HTR-8/SVneo (cell line): ENCODE measurements at regions not wholly inside any gene's neighbourhood (a gene's known extent, or its start where the extent isn't known, plus 50 kb on each side); places are given as distances from the start of the nearest gene placed in this dataset.

ENCODE experiments used
- DNase-seq: peaks from one replicate; pipeline ENCODE4 v3.0.0; 2011; ENCODE audit warnings: low spot score, mixed read lengths; ENCODE audit not compliant: insufficient read length
- FAIRE-seq: peaks from 2 replicates; lab custom pipeline; 2011; peaks lifted over from hg19 to GRCh38; lab: Jason Lieb, UNC

DNA sequence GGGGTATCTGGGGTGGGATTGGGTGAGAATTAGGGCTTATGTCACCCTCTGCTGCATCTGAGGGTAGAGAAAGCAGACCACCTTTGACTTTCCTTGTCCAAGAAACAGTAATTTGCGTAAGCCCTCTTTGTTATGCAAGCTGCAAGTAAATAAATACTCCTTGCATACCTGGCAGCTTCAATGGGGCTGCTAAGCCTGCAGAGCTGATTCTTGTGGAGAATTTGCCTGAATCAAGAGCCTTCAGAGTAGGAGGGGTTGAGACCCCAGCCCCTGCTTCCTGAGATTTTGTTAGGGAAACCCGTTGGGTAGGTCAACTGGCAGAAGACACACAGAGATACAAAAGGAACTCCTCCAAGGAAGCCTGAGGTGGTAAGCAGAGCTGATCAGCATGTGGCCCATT, 515.1 kb downstream of the DMAC1 start:
- DNase-seq (no peak), FAIRE-seq (no peak)

DNA sequence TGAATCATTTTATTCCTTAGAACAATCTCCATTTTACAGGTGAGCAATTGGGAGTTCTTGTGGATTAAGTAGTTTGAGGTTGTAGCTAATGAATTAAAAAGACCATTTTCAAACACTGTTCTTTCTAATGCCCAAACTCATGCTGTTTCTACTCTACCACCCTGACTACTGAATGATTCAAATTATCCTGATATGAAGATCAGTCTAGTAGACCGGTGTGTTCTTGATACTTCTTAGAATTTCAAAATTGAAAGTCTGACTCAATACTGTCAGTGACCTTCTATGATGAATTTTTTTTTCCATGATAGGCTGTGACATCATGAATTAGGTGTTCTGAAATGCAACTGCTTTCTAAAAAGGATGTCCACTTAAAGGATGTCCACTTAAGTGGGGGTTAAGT, 515.5 kb downstream of the DMAC1 start:
- DNase-seq = no peak
- no peak for FAIRE-seq

DNA sequence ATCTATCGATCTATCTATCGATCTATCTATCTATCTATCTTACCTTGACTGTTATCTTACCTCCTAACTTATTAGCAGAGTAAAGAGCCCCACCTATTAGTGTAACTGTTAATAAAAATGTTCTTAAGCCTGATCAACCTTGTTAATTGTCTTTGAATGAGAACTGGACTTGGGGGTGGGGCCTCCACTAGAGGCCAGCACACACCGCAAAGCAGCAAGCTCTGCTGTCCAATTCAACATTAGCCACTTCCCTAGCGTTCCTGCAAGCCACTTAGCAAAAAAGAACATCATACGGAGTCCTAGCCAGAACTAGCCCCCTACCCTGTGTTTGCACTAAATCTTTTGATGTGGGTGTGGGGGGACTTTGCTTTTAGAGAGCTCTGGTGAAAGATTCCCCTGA, 515.8 kb downstream of the KDM4C start:
- no peak for DNase-seq
- FAIRE-seq = no peak

DNA sequence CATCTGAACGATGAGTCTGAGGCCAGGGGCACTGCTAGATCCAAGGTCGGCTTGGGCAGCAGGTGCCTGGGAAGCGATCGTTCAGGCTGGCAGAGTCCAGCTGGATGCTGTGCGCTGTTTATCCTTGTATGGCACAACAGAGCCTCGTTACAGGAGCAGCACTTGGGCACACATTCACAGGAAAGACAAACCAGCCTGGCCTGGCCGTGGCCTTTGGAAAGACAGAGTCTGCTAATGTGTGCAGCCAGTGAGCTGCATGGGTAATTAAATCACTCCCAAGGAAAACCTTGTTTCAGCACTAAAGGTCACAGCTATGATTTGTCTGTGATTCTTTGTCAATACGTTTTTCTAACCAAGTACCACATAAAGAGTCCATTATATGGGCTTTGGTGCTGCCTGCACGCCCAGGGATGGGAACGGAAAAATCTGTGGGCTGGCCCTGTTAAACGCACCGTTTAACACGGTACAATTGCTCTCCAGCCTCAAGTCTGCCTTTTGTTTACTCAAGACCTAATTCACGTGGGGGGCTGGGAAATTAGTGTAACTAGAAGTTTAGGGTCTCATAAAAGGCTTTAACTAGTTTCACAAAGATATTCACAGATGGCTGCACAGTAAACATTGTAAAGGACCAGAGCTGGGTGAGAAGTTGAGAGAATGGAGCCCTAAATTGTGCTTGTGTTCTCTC, 509.3 kb downstream of the KDM4C start:
- DNase-seq (no peak), FAIRE-seq (no peak)

DNA sequence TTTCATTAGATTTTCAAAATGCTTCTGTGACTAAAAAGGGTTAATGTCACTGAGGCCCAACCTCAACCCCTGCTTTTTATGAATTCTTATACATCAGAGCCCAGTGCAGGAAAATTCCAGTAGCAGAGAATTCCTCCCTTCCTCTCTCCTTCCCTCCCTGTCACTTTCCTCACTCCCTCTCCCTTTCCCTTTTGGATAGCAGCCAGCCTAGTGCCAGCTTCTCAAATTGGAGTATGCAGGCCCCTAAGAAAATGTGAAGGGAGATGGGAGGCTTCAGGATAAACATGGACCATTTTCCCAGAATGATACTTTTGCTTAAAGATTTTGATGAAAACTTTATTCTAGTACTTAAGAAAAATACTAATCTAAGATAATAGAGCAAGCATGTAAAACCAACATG, 507.4 kb downstream of the KDM4C start:
- FAIRE-seq (no peak), DNase-seq (no peak)

DNA sequence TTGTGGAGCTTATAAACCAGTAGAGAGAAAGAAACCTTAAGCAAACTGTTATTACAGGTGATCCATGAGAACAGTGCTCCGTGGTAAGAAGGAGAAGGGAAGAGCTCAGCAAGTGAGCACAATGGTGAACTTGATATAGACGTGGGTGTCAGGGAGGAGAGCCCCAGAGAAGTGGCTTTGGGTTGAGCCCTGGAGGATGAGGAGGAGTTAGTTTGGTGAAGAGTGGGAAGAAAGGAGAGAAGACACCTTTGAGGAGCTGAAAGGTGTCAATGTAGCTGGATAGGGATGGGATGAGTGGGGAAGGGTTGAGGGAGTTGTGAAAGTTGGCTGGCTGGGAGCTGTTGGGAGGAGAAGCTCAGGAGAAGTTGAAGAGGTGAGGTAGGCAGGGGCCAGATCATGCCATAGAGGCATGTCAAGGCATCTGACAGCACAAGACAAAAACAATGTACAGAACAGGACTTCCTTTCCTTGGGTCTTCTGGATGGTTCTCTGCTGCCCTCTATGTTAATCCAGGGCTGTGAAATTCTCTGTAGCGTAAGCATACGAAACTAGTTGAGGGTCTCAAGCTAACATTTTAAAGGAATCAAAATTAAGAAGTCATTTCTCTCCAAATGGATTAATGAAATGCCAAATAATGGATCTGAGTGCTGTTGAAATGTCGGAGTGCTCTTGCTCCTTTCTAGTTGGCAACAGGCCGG, 501.9 kb downstream of the KDM4C start:
- FAIRE-seq (no peak), DNase-seq (no peak)

DNA sequence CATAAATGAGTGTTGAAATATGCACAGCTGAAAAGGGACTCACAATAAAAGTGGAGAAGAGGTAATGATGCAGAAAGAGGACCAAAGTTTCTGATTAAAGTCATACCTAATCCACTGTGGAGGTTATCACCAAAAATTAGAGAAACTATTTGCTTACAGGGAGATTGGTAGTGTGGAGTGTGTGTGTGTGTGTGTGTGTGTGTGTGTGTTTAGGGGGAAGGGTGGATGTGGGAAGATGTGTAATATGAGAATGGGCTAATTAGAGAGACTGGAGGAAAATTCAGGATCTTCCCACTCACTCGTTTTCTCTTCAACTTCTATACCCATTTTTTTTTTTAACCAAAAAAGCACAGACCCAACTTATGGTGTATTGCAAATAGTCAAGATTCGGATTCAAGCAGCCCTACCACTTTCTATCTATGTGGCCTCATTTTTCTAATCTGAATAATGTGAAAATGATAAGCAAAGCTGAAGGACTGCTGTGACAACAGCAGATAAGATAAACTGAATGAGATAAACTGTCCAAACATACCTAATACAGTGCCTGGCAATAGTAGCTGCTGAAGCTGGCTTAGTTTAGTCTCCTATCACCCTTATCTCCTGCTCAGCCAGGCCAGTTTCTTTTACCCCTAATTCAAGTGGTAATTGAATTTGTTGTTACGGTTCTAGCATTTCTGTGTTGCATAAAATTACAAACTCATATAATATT, 501.1 kb downstream of the KDM4C start:
- DNase-seq = no peak
- no peak for FAIRE-seq

DNA sequence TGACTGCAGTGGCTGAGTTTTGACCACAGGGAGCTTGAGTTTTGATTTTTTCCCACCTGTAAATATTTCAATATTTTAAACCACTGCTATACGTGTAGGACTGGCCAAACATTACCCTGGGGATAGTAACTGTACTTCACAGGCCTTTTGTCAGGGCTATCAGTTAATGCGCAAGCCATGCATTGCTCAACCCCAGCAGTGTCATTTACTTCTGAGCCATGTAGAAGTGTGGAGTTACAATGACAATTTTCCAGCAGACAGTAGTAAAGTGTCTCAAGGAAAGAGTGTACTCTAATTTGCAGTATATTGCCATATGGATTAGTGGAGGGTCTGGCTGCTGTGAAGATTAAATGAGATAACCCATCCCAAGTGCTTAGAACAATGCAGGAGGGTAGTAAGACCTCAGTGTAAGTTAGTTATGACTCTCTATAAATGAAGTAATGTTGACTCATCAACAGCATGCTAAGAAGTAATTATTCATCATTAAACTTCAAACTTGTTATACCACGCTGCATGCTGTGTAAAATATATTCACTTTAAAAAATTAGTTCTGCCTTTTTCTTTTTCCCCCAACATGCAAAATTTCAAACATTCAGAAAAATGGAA, 489.2 kb downstream of the KDM4C start:
- FAIRE-seq (no peak), DNase-seq (no peak)

DNA sequence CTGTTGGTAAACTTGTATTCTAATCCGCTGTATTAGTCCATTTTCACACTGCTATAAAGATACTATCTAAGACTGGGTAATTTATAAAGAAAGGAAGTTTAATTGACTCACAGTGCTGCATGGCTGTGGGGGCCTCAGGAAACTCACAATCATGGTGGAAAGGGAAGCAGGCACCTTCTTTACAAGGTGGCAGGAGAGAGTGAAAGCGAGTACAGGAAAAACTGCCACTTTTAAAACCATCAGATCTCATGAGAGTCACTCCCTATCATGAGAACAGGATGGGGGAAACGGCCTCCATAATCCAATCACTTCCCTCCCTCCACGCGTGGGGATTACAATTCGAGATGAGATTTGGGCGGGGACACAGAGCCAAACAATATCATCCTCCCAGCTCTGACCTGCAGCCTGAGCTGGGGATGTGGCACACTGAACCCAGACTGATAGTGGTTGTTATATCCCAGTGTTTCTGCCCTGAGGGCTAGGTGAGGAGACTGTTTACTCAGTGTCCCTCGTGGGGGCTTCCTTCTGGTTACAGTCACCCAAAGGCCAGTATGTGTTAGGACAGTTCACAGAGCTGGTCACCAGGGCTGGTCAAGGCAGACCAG, 488.3 kb downstream of the KDM4C start:
- DNase-seq = no peak
- no peak for FAIRE-seq

DNA sequence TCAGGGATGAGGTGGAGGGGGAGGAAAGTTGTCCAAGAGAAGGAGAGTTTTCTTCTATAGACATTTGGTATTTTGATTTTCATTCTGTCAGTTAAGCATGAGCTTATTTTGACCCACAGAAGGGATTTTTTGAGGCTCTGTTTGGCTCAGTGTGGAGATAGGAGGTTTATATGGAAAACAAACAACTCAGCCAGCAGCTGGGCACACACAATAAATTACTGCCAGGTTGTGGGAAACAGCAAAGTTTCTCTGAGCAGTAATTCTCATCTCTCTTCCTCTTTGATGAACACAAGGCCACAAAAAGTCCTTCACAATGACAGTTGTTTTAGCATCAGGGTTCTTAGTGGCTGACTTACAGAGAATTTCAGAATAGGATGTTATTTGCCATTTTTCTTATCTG, 486.1 kb downstream of the KDM4C start:
- FAIRE-seq = no peak
- no peak for DNase-seq

DNA sequence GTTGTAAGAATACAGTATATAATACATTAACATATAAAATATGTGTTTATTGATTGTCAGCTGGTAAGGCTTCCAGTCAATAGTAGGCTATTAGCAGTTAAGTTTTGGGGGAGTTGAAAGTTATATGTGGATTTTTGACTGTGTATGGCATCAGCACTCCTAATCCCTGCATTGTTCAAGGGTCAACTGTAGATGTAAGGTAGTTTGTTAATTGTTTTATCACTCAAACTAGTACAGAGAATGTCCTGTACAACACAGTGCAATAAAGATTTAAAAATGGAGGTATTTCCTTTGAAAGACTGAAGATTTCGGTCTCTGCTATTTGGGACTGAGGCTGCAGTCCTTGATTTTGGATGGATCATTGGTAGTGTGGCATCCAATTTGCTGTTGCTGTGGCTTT, 484.4 kb downstream of the KDM4C start:
- no peak for DNase-seq
- FAIRE-seq = no peak

DNA sequence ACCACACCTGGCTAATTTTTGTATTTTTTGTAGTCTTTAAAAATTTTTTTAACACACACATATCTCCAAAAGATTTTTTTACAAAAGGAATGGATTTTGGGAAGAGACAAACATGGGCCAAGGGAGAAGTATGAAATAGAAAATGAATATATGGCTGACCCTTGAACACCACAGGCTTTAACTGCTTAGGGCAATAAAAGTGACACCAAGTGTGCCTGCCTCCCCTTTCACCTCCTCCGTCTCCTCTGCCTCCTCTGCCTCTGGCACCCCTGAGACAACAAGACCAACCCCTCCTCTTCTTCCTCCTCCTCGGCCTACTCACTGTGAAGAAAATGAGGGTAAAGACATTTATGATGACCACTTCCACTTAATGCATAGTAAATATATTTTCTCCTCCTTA, 483.9 kb downstream of the KDM4C start:
- DNase-seq = no peak
- FAIRE-seq = no peak

DNA sequence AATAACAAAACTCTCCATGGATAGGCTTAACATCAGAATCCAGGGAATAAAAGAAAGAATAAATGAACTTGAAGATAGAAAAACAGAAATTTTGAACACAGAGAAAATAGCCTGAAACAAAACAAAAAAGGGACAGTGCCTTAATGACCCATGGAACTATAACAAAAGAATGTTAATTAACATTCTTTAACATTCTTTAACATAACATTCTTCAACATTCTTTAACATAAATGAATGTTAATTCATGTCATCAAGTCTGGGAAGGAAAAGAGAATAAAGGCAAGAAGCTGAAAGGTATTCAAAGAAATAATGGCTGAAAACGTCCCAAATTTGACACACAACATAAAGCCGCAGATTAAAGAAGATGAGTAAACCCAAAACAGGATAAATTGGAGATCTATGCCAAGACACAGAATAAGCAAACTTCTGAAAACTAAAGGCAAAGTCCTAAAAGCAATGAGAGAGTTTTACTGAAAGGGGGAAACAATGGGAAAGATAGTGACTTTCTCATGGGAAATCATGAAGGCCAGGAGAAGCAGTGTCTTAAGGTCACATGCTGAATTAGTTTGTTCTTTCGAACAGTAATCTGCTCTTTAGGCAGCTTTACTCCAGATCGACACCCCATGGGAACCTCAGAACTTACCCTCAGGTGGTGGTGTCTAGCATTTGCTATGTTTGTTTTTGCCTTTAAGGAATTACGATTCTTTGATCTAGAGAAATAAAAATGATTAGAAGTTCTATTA, 483.0 kb downstream of the KDM4C start:
- no peak for DNase-seq
- FAIRE-seq = no peak

DNA sequence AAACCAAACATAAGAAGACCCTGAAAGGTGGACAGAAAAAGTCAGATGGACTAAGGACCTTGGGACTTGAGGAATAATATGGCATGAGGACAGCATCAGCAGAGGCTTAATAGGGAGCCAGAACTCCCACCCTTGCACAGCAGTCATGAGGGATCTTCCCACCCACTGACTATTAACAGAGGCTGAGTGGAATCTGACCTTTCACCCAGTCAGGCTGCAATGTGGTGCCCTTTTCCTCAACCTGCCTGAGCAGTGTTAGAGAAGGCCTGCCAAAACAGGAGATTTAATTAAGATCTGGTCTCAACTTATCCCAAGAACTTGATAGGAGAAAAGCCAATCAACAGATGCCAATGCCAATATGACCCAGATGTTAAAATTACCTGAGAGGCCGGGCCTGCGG, 481.9 kb downstream of the KDM4C start:
- no peak for FAIRE-seq
- DNase-seq = no peak

DNA sequence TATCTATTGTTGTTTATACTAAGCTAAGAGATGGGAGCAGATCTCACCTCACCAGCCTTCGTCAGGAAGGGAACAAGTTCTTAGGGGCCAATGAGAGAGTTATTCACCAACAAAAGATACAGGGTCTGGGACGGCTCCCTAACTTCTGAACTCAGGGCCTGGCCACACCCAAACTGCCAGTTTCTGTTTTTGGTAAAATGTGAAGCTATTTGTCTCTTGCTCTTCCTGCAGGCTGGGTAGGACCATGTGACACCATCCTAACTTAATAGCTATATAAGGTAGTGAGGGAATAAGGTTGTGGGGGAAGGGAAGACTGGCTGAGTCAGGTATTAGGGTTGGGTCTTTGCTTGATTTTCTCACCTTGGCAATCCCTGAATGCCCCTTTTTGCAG, 480.5 kb downstream of the KDM4C start:
- DNase-seq (no peak), FAIRE-seq (no peak)

DNA sequence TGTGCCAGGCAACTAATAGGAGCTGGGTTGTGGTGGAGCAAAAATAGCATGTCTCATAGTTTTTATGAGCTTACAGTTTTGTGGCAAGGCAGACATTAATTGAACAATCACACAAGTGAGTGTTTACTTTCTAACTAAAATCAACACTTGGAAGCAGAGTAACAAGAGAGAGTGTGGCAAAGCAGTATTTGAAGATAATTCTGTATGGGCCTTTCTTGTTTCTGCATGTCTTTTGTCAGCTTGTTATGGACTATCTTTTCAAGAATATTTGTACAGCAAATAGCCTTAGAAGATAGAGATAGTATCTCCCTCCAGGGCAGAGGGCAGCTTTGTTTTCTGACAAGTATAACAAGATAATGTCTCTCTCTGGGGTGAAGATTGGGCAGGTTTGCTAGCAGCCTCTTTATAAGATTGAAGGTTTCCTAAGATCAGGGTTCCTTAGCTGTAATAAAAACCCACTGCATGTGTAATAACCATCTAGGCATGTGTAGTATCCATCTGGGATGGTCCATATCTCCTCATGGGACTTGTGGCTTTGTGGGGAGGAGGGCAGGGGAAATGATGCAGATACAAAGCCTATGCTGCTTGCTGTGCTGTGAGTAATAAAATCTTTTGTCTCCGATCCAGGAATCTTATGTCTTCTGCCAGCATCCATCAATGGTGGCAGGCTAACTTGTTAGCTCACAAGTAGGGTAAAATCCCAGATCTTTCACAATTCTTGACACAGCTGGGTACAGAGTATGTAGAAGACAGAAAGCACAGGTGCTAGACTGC, 479.9 kb downstream of the KDM4C start:
- no peak for DNase-seq
- no peak for FAIRE-seq

DNA sequence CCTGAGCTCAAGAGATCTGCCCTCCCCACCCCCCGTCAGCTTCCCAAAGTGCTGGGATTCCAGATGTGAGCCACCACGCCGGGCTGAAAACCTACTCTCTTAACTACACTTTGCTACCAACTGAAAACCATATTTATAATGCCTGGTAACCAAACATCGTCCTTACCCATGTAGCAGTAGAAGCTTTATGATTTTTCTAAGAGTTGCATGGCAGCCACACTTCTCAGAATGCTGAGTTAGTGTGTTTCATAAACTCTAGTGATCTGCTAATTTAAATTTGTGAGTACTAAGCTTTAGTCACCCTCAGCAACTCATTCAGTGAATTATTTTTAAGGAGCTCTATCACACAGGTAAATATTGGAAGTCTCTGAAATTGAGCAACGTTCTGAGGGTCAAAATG, 478.4 kb downstream of the KDM4C start:
- no peak for DNase-seq
- no peak for FAIRE-seq

DNA sequence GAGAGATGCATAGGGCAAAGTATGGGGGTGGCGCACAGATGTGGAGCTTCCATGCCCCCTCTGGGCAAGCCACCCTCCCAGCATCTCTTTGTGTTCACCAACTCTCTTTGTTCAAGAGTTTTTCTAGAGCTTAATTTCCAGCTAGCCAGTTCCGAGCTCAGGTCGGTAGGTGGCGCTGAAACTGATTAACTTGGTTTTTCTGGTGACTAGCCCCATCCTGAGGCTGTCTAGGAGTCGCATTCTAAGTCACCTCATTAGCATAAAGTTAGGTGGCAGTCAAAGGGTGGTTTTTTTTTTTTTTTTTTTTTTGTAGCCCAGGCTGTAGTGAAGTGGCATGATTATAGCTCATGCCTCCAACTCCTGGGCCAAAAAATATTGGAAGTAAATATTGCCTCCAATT, 476.4 kb downstream of the KDM4C start:
- no peak for FAIRE-seq
- DNase-seq = no peak

DNA sequence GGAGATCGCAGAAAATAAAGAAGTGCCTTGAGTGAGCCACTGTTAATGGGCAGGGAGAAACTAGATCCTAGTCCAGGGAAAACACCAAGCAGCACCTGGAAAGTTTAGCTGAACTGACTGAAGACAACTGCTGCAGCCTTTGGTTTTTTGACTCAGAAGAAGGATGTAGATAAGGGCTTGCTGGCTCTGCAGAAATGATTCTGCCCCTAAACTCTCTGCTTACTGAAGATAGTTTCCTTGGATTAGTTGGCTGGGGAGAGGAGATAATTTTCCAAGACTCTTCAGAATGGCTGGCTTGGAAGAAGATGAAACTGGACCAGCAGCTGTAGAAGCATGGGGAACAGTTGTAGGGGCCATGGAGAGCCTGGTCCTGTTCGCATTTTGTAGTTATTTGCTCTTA, 471.8 kb downstream of the KDM4C start:
- FAIRE-seq = no peak
- no peak for DNase-seq
